Activated T-cell treated with anti-CD3 and anti-CD28 coated beads for 24 hours (primary cell): ENCODE measurements at regions not wholly inside any gene's neighbourhood (a gene's known extent, or its start where the extent isn't known, plus 50 kb on each side); places are given as distances from the start of the nearest gene placed in this dataset.

ENCODE experiments used
- DNase-seq: peaks from one replicate; pipeline ENCODE4 v3.0.0-alpha.2; 2020; ENCODE audit warnings: low read depth

GRCh38 chr2:235141411-235142128 lies 189.8 kb downstream of the SH3BP4 start:
- DNase-seq, result no peak

DNA sequence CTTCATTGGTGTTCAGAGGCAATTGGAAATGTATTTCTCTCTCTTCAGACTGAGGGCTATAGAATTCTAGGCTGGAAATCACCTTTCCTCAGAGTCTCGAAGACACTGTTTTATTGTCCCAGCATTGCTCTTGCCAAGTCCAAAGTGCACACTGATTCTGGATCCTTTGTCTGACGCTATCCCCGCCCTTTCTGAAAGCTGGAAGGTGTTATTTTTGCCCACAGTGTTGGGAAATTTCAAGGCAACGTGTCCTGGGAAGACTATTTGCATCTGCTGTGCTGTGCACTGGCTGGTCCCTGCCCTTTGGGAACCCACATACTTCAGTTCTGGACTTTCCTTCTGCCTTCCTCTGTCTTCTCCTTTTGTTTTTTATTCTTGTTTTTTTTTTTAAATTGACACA lies 190.8 kb downstream of the SH3BP4 start:
- DNase-seq, result no peak

GRCh38 chr2:235143789-235144188 lies 192.0 kb downstream of the SH3BP4 start:
- no peak for DNase-seq

- no peak for DNase-seq
Observed at GRCh38 chr2:235144291-235144690, 192.5 kb downstream of the SH3BP4 start.

DNA sequence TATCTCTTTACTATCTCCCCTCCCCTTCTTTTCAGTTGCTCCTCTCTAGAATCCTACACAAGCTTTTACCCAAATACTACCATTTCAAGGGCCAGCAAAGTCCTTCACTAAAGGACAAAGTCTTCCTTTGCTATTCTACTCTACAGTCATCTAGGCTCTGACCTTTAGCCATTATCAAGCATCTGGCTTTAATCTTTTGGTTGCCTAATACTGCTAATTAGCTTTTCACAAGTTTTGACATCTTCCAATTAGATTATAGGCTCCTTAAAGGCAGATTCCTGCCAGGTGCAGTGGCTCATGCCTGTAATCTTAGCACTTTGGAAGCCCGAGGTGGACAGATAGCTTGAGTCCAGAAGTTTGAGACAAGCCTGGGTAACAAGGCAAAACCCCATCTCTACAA lies 194.4 kb downstream of the SH3BP4 start:
- no peak for DNase-seq

- no peak for DNase-seq
Observed at GRCh38 chr2:235146871-235147565, 195.2 kb downstream of the SH3BP4 start.

DNA sequence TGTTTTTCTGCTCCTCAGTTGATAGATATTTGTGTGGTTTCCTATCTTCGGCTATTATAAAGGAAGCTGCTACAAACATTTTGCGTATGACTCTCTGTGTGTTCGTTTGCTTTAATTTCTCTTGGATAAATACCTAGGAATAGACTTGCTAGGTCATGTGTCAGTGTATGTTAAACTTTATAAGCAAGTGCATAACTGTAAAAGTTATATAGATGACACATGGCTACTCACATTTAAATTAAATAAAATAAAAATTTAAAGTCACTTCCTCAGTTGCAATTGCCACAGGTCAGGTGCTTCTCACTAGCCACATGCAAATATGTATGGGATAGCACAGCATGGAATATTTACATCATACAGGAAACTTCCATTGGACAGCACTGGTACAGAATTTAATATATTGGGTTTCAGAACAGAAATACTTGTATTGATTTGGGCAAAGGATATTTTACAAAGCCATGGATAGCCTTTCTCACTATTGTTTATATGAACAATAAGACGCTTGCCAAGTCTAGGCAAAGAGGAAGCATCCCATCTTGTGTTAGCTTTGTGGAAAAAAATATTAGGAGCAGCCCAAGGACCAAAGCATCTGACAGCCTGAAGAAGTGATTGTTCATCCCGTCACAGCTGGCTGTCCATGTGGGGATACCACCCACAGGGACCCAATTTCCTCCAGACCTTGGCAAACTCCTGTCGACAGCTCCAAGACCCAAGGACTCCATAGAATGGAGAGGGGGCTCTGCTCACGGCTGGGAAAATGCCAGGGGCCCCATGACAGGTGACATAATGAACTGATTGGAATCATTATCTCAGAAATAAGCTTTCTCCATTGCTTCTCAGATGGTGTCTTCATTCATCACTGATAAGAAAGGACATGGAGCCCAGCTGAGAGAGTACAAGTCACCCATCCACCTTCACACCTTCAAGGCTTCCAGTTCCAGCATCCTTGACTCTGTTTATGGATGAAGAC lies 196.7 kb downstream of the SH3BP4 start:
- DNase-seq, result no peak

- DNase-seq, result no peak
Observed at GRCh38 chr2:235149240-235149659, 197.4 kb downstream of the SH3BP4 start.

DNA sequence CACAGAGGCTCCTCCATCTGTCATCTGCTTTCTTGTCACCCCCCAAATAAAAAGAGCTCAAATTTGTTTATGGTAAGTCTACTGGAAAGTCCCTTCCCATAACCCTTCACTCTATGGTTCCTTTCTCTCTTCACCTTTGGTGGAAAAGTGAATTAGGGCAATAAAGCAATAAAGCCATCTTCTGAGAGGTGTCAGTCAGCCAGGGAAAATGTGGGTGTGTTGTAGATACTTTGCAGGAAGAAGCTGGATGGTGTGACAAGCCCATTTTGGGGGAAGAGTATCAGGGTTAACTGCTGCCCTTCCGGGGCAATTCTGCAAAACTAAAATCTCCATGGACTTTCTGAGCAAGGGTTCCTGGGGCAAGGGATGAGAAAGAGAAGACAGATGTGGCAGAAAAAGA lies 197.9 kb downstream of the SH3BP4 start:
- no peak for DNase-seq

DNA sequence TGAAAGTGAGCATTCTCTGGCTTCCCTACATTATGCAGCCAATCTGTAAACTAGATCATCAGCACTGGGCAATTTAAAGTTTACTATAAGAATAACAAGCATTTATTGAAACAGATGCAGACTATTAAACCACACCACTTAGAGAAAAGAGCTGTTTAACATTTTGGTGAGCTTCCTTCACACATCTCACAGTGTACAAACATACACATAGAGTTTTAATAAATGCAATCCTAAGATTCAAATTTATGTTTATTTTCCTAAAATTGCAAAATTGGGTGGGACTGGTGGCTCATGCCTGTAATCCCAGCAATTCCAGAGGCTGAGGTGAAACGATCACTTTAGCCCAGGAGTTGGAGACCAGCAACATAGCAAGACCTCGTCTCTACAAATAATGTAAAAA lies 199.3 kb downstream of the SH3BP4 start:
- DNase-seq, result no peak

GRCh38 chr2:235155163-235155562 lies 203.3 kb downstream of the SH3BP4 start:
- DNase-seq, result no peak

- DNase-seq, result no peak
Observed at GRCh38 chr2:235156055-235156454, 204.2 kb downstream of the SH3BP4 start.

GRCh38 chr2:235157746-235158482 lies 206.1 kb downstream of the SH3BP4 start:
- no peak for DNase-seq

DNA sequence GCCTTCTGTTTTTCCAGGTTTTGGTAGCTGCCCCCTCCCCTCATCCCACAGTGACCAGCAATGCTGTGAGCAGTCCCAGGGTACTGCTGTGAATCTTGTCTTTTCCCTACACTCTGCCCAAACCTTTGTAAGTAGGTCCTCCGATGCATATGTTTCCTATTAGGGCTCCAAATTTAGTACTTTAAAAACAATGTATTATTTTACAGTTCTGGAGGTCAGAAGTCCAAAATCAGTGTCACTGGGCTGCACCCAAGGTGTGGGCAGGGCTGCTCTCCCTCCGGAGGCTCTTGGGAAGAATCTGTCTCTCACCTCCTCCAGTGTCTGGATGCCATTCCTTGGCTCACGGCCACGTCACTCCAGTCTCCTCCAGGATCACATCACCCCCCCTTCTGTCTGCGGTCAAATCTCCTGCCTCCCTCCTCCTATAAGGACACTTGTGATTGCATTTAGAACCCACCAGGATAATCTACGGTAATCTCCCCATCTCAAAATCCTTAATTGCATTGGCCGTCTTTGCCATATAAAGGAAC lies 208.5 kb downstream of the SH3BP4 start:
- DNase-seq, result no peak

- DNase-seq, result no peak
Observed at GRCh38 chr2:235161565-235161964, 209.7 kb downstream of the SH3BP4 start.

DNA sequence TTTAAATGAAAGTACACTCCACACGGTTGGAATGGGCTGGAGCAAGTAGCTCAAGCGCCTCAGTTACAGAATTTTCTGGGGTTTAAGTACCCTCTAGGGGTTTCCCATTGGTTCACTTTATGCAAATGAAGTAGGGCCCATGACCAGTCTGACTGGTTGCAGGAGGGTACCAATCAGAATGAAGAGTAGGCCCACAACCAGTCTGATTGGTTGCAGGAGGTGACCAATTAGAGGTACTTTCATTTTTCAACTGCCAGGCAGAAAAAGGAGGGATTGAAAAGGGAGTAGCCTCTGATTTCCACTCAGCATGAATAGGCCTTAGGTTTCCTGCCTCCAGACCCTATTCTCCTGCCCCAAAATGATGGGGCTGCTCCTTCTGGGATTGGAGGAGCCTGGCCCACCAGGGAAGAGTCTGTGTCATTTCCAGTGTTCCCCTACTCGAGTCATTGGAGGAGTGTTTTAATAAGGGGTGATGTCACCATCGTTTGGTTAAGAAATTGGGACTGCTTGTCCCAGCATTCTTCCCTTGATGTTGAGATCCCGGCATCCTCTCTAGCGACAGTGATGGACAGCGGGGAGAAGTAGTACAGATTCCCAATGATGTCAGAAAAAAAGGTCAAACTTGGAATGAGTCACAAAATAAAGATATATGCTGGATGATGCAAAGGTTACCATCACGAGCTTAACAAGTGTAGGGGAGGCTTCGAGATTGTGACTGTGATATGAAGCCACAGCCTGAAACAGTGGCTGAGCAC lies 210.4 kb downstream of the SH3BP4 start:
- DNase-seq, result no peak

GRCh38 chr2:235162837-235163197 lies 211.0 kb downstream of the SH3BP4 start:
- no peak for DNase-seq

- DNase-seq, result no peak
Observed at GRCh38 chr2:235165136-235165535, 213.3 kb downstream of the SH3BP4 start.

GRCh38 chr2:235165631-235166030 lies 213.8 kb downstream of the SH3BP4 start:
- DNase-seq, result no peak

DNA sequence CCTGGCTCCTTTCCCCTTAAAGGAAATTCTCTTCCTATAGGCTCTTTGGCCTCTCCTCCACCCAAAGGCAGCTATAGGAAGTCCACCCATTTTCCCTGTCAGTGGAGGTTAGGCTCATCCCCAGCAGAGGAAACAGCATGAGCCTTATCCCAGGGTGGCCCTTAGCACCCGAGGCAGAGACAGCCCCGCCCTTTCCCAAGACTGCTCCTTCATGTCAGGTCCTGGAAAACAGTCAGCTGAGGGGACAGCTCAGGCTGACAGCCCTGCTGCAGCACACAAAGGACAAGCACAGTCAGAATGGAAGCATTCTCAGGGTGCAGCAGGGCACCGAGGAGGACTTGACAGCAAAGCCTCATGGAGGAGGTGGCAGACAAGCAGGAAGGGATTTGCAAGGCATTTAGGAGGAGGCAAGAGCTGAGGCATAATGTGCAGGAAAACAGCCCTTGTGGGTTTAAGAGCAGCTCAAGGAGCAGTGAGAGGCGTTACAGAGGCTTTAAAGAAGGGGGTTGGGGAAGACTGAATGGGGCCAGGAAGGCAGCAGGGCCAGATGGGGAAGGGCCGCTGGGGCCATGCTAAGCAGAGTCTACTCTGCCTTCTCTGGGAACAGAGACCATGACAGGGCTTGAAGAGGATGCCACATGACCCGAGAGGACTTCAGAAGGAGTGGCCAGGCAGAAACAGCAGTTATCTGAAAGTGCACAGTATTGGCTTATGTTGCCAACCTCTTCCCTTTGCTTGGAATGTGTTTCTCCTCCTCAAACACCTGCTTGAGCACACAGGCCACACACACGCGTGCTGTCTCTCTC lies 216.6 kb downstream of the SH3BP4 start:
- DNase-seq, result no peak
